ENCODE measurements at regions not wholly inside any gene's neighbourhood (a gene's known extent, or its start where the extent isn't known, plus 50 kb on each side); places are given as distances from the start of the nearest gene placed in this dataset.

- DNase-seq (ENCODE audit: low read depth in 2 of 2) = no peak
These were observed 157.2 kb upstream of the NOCT start for GRCh38 chr4:138858419-138858818.

GRCh38 chr4:138857416-138857815, 158.2 kb upstream of the NOCT start:
- DNase-seq (ENCODE audit: low read depth in 2 of 2) = no peak

- no peak for DNase-seq (ENCODE audit: low read depth in 2 of 2)
These were observed 162.9 kb upstream of the NOCT start for GRCh38 chr4:138852681-138853080.

GRCh38 chr4:138851391-138852335, 163.9 kb upstream of the NOCT start:
- DNase-seq (ENCODE audit: low read depth in 2 of 2) = no peak

GRCh38 chr4:138845664-138846063, 169.9 kb upstream of the NOCT start:
- DNase-seq (ENCODE audit: low read depth in 2 of 2) = no peak

- DNase-seq (ENCODE audit: low read depth in 2 of 2) = no peak
These were observed 170.5 kb upstream of the NOCT start for GRCh38 chr4:138845054-138845453.

GRCh38 chr4:138843616-138844015, 172.0 kb upstream of the NOCT start:
- DNase-seq (ENCODE audit: low read depth in 2 of 2) = no peak

- DNase-seq (ENCODE audit: low read depth in 2 of 2) = no peak
These were observed 174.2 kb upstream of the NOCT start for GRCh38 chr4:138841343-138841742.

- DNase-seq (ENCODE audit: low read depth in 2 of 2) = no peak
These were observed 177.3 kb upstream of the NOCT start for GRCh38 chr4:138838251-138838650.

- no peak for DNase-seq (ENCODE audit: low read depth in 2 of 2)
These were observed 179.6 kb upstream of the NOCT start for GRCh38 chr4:138835832-138836533.

GRCh38 chr4:138833974-138834373, 181.6 kb upstream of the NOCT start:
- no peak for DNase-seq (ENCODE audit: low read depth in 2 of 2)

GRCh38 chr4:138832563-138832962, 183.0 kb upstream of the NOCT start:
- no peak for DNase-seq (ENCODE audit: low read depth in 2 of 2)

GRCh38 chr4:138831948-138832347, 183.6 kb upstream of the NOCT start:
- DNase-seq (ENCODE audit: low read depth in 2 of 2) = no peak

- DNase-seq (ENCODE audit: low read depth in 2 of 2) = no peak
These were observed 186.7 kb upstream of the NOCT start for GRCh38 chr4:138828926-138829325.

- DNase-seq (ENCODE audit: low read depth in 2 of 2) = no peak
These were observed 188.8 kb upstream of the NOCT start for GRCh38 chr4:138826754-138827153.

GRCh38 chr4:138826322-138826721, 189.3 kb upstream of the NOCT start:
- DNase-seq (ENCODE audit: low read depth in 2 of 2) = no peak

- DNase-seq (ENCODE audit: low read depth in 2 of 2) = no peak
These were observed 194.2 kb upstream of the NOCT start for GRCh38 chr4:138821331-138821730.

GRCh38 chr4:138816875-138817274, 198.7 kb upstream of the NOCT start:
- no peak for DNase-seq (ENCODE audit: low read depth in 2 of 2)

GRCh38 chr4:138815811-138816210, 199.8 kb upstream of the NOCT start:
- DNase-seq (ENCODE audit: low read depth in 2 of 2) = no peak

GRCh38 chr4:138805736-138806135, 209.8 kb upstream of the NOCT start:
- DNase-seq (ENCODE audit: low read depth in 2 of 2) = no peak

GRCh38 chr4:138804711-138805110, 210.9 kb upstream of the NOCT start:
- no peak for DNase-seq (ENCODE audit: low read depth in 2 of 2)

- no peak for DNase-seq (ENCODE audit: low read depth in 2 of 2)
These were observed 212.5 kb upstream of the NOCT start for GRCh38 chr4:138803051-138803450.

- no peak for DNase-seq (ENCODE audit: low read depth in 2 of 2)
These were observed 213.1 kb upstream of the NOCT start for GRCh38 chr4:138802499-138802898.
